Midbrain (tissue), 1 donor: ENCODE measurements at regions not wholly inside any gene's neighbourhood (a gene's known extent, or its start where the extent isn't known, plus 50 kb on each side); places are given as distances from the start of the nearest gene placed in this dataset.

Source experiments
- DNase-seq: peaks from one replicate; lab custom pipeline; 2025; lab: John Stamatoyannopoulos, UW

- DNase-seq: no peak
These were observed 289.1 kb upstream of the ITGA1 start for GRCh38 chr5:52498607-52499006.

GRCh38 chr5:52502460-52502999, 285.2 kb upstream of the ITGA1 start:
- DNase-seq: no peak

GRCh38 chr5:52504584-52505240, 283.0 kb upstream of the ITGA1 start:
- DNase-seq: no peak

- DNase-seq: no peak
These were observed 270.0 kb upstream of the ITGA1 start for GRCh38 chr5:52517667-52518066.

- DNase-seq: no peak
These were observed 267.5 kb upstream of the ITGA1 start for GRCh38 chr5:52520171-52520570.

- no peak for DNase-seq
These were observed 266.5 kb upstream of the ITGA1 start for GRCh38 chr5:52521236-52521635.

- no peak for DNase-seq
These were observed 264.0 kb upstream of the ITGA1 start for GRCh38 chr5:52523701-52524100.

GRCh38 chr5:52531105-52531504, 256.6 kb upstream of the ITGA1 start:
- DNase-seq: no peak

GRCh38 chr5:52543594-52543993, 244.1 kb upstream of the ITGA1 start:
- no peak for DNase-seq

- no peak for DNase-seq
These were observed 243.0 kb upstream of the ITGA1 start for GRCh38 chr5:52544738-52545137.

- no peak for DNase-seq
These were observed 233.4 kb upstream of the ITGA1 start for GRCh38 chr5:52554293-52554692.

- DNase-seq: peak; percentile 53
These were observed 227.3 kb upstream of the ITGA1 start for GRCh38 chr5:52560366-52560765.

- DNase-seq: no peak
These were observed 225.2 kb upstream of the ITGA1 start for GRCh38 chr5:52562473-52562872.

GRCh38 chr5:52564587-52564986, 223.1 kb upstream of the ITGA1 start:
- DNase-seq: no peak

GRCh38 chr5:52577546-52577945, 210.2 kb upstream of the ITGA1 start:
- DNase-seq: no peak

- DNase-seq: no peak
These were observed 208.3 kb upstream of the ITGA1 start for GRCh38 chr5:52579391-52579790.

GRCh38 chr5:52580921-52581320, 206.8 kb upstream of the ITGA1 start:
- DNase-seq: no peak

GRCh38 chr5:52582313-52582712, 205.4 kb upstream of the ITGA1 start:
- no peak for DNase-seq

- DNase-seq: no peak
These were observed 200.6 kb upstream of the ITGA1 start for GRCh38 chr5:52587131-52587530.

- no peak for DNase-seq
These were observed 190.1 kb upstream of the ITGA1 start for GRCh38 chr5:52597625-52598024.

GRCh38 chr5:52598968-52599367, 188.7 kb upstream of the ITGA1 start:
- DNase-seq: no peak

GRCh38 chr5:52603778-52604554, 183.8 kb upstream of the ITGA1 start:
- no peak for DNase-seq
